ENCODE measurements at regions not wholly inside any gene's neighbourhood (a gene's known extent, or its start where the extent isn't known, plus 50 kb on each side); places are given as distances from the start of the nearest gene placed in this dataset.

DNA sequence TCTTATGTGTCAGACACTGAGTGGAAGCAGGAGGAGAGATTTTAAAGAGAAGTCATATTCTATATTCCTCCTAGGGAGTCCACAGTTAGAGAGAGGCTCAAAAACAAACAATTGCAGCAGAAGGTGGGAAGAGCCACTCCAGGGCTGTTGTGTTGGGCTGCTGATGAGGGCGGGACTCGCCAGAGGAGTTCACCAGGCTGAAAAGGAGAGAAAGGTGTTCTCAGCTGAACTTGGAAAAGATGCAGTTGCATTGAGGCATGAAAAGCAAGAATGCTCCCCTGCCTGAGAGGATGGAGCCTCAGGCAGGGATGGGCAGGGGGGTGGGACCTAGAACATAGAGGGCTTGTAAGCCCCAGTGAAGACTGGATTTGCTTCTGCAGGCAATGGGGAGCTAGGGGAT lies 324.2 kb downstream of the CXCL12 start:
- Histone ChIP-seq H3K27me3 (ENCODE audit: control insufficient read depth in 1 of 2, insufficient read depth in 2 of 2, low read length in 2 of 2) (no peaks in the 10 kb centered on the region), H3K4me1 (ENCODE audit: control insufficient read depth in 2 of 2, insufficient read depth in 2 of 2, low read length in 1 of 2) (peaks cover 0 to 2% of the 10 kb centered on the region in 2 donors), H3K27ac (ENCODE audit: low read depth in 2 of 2, low read length in 1 of 2) (no peak overlapping the region), H3K9me3 (ENCODE audit: control insufficient read depth in 2 of 2, insufficient read depth in 1 of 2, low read depth in 1 of 2, low read length in 1 of 2) (peaks cover 0 to 2% of the 10 kb centered on the region in 2 donors), H3K36me3 (ENCODE audit: control insufficient read depth in 2 of 2, insufficient read depth in 2 of 2, low read length in 1 of 2) (no peaks in the 10 kb centered on the region), H3K4me3 (ENCODE audit: low read depth in 1 of 2, low read length in 2 of 2) (no peak overlapping the region)
- WGBS, 2 donors = 58 to 59% methylated on average over 2 of the region's 2 CpGs

DNA sequence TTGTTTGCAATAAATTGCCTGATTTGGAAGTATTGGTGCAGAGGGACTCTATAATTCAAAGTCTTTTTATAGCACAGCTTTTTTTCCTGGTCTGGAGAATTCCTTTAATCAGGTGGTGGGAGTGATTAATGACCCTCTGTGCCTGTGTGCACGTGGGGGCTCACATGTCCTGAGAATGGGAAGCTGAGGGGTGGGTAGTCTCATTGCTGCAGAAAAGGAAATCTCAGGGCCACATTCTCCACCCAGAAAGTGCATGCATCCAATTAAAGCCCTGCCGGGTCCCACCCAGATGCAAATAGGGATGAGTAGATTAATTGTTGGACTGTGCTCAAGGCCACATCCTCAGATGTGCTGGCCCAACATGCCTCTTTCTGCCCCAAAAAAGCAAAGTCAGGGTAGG lies 324.7 kb downstream of the CXCL12 start:
- no peak overlapping the region for H3K27ac ChIP-seq (ENCODE audit: low read depth in 2 of 2, low read length in 1 of 2)
- H3K9me3 ChIP-seq (ENCODE audit: control insufficient read depth in 2 of 2, insufficient read depth in 1 of 2, low read depth in 1 of 2, low read length in 1 of 2) = peaks cover 0 to 2% of the 10 kb centered on the region in 2 donors
- WGBS, 2 donors = 23 to 42% methylated on average over 2 of the region's 2 CpGs
- no peaks in the 10 kb centered on the region for H3K27me3 ChIP-seq (ENCODE audit: control insufficient read depth in 1 of 2, insufficient read depth in 2 of 2, low read length in 2 of 2)
- peaks cover 0 to 2% of the 10 kb centered on the region in 2 donors for H3K4me1 ChIP-seq (ENCODE audit: control insufficient read depth in 2 of 2, insufficient read depth in 2 of 2, low read length in 1 of 2)
- H3K36me3 ChIP-seq (ENCODE audit: control insufficient read depth in 2 of 2, insufficient read depth in 2 of 2, low read length in 1 of 2) = no peaks in the 10 kb centered on the region
- no peak overlapping the region for H3K4me3 ChIP-seq (ENCODE audit: low read depth in 1 of 2, low read length in 2 of 2)

DNA sequence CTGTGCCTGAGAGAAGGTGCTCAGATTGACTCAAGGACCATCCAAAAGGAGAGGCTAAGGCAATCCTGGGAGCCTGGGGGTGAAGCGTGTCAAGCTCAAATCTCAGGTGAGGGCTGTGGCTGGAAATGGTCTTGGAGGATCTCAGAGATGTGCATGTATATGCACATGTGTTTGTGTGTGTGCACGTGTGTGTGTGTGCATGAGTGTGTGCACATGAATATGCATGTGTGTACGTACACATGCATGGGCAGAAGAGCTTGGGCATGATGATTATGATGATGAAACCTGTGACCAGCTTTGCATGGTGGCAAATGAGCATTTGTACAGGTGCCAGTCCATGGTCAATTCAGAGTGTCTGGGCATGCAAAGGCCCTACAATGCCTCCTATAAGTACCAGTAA lies 326.6 kb downstream of the CXCL12 start:
- no peaks in the 10 kb centered on the region for H3K36me3 ChIP-seq (ENCODE audit: control insufficient read depth in 2 of 2, insufficient read depth in 2 of 2, low read length in 1 of 2)
- H3K27ac ChIP-seq (ENCODE audit: low read depth in 2 of 2, low read length in 1 of 2) = no peak overlapping the region
- H3K4me3 ChIP-seq (ENCODE audit: low read depth in 1 of 2, low read length in 2 of 2) = no peak overlapping the region
- WGBS, 2 donors = 90 to 93% methylated on average over 3 of the region's 3 CpGs
- no peaks in the 10 kb centered on the region for H3K4me1 ChIP-seq (ENCODE audit: control insufficient read depth in 2 of 2, insufficient read depth in 2 of 2, low read length in 1 of 2)
- H3K9me3 ChIP-seq (ENCODE audit: control insufficient read depth in 2 of 2, insufficient read depth in 1 of 2, low read depth in 1 of 2, low read length in 1 of 2) = peaks cover 0 to 2% of the 10 kb centered on the region in 2 donors
- no peaks in the 10 kb centered on the region for H3K27me3 ChIP-seq (ENCODE audit: control insufficient read depth in 1 of 2, insufficient read depth in 2 of 2, low read length in 2 of 2)

- Histone ChIP-seq H3K4me1 (ENCODE audit: control insufficient read depth in 2 of 2, insufficient read depth in 2 of 2, low read length in 1 of 2) (peaks cover 2% of the 10 kb centered on the region in 2 donors), H3K9me3 (ENCODE audit: control insufficient read depth in 2 of 2, insufficient read depth in 1 of 2, low read depth in 1 of 2, low read length in 1 of 2) (peaks cover 0 to 2% of the 10 kb centered on the region in 2 donors), H3K36me3 (ENCODE audit: control insufficient read depth in 2 of 2, insufficient read depth in 2 of 2, low read length in 1 of 2) (no peaks in the 10 kb centered on the region), H3K27ac (ENCODE audit: low read depth in 2 of 2, low read length in 1 of 2) (no peak overlapping the region), H3K27me3 (ENCODE audit: control insufficient read depth in 1 of 2, insufficient read depth in 2 of 2, low read length in 2 of 2) (no peaks in the 10 kb centered on the region), H3K4me3 (ENCODE audit: low read depth in 1 of 2, low read length in 2 of 2) (no peak overlapping the region)
- WGBS, 2 donors = 51 to 64% methylated on average over 27 of the region's 27 CpGs
These were observed 327.7 kb downstream of the CXCL12 start for GRCh38 chr10:44056967-44057805.

GRCh38 chr10:44056206-44056605 lies 328.7 kb downstream of the CXCL12 start:
- no peak overlapping the region for H3K27ac ChIP-seq (ENCODE audit: low read depth in 2 of 2, low read length in 1 of 2)
- no peak overlapping the region for H3K4me3 ChIP-seq (ENCODE audit: low read depth in 1 of 2, low read length in 2 of 2)
- H3K36me3 ChIP-seq (ENCODE audit: control insufficient read depth in 2 of 2, insufficient read depth in 2 of 2, low read length in 1 of 2) = no peaks in the 10 kb centered on the region
- 83 to 84% methylated on average over 13 of the region's 13 CpGs for WGBS, 2 donors
- peaks cover 0 to 2% of the 10 kb centered on the region in 2 donors for H3K9me3 ChIP-seq (ENCODE audit: control insufficient read depth in 2 of 2, insufficient read depth in 1 of 2, low read depth in 1 of 2, low read length in 1 of 2)
- H3K4me1 ChIP-seq (ENCODE audit: control insufficient read depth in 2 of 2, insufficient read depth in 2 of 2, low read length in 1 of 2) = peaks cover 2% of the 10 kb centered on the region in 2 donors
- H3K27me3 ChIP-seq (ENCODE audit: control insufficient read depth in 1 of 2, insufficient read depth in 2 of 2, low read length in 2 of 2) = no peaks in the 10 kb centered on the region

GRCh38 chr10:44054046-44054445 lies 330.9 kb downstream of the CXCL12 start:
- Histone ChIP-seq H3K27ac (ENCODE audit: low read depth in 2 of 2, low read length in 1 of 2) (no peak overlapping the region), H3K36me3 (ENCODE audit: control insufficient read depth in 2 of 2, insufficient read depth in 2 of 2, low read length in 1 of 2) (no peaks in the 10 kb centered on the region), H3K27me3 (ENCODE audit: control insufficient read depth in 1 of 2, insufficient read depth in 2 of 2, low read length in 2 of 2) (no peaks in the 10 kb centered on the region), H3K4me1 (ENCODE audit: control insufficient read depth in 2 of 2, insufficient read depth in 2 of 2, low read length in 1 of 2) (peaks cover 2% of the 10 kb centered on the region in 2 donors), H3K9me3 (ENCODE audit: control insufficient read depth in 2 of 2, insufficient read depth in 1 of 2, low read depth in 1 of 2, low read length in 1 of 2) (peaks cover 0 to 2% of the 10 kb centered on the region in 2 donors), H3K4me3 (ENCODE audit: low read depth in 1 of 2, low read length in 2 of 2) (no peak overlapping the region)
- WGBS, 2 donors = 91 to 93% methylated on average over 4 of the region's 4 CpGs

GRCh38 chr10:44053391-44053790 lies 331.5 kb downstream of the CXCL12 start:
- H3K27ac ChIP-seq (ENCODE audit: low read depth in 2 of 2, low read length in 1 of 2) = no peak overlapping the region
- peaks cover 2% of the 10 kb centered on the region in 2 donors for H3K4me1 ChIP-seq (ENCODE audit: control insufficient read depth in 2 of 2, insufficient read depth in 2 of 2, low read length in 1 of 2)
- H3K36me3 ChIP-seq (ENCODE audit: control insufficient read depth in 2 of 2, insufficient read depth in 2 of 2, low read length in 1 of 2) = no peaks in the 10 kb centered on the region
- peaks cover 0 to 2% of the 10 kb centered on the region in 2 donors for H3K9me3 ChIP-seq (ENCODE audit: control insufficient read depth in 2 of 2, insufficient read depth in 1 of 2, low read depth in 1 of 2, low read length in 1 of 2)
- no peaks in the 10 kb centered on the region for H3K27me3 ChIP-seq (ENCODE audit: control insufficient read depth in 1 of 2, insufficient read depth in 2 of 2, low read length in 2 of 2)
- H3K4me3 ChIP-seq (ENCODE audit: low read depth in 1 of 2, low read length in 2 of 2) = no peak overlapping the region

DNA sequence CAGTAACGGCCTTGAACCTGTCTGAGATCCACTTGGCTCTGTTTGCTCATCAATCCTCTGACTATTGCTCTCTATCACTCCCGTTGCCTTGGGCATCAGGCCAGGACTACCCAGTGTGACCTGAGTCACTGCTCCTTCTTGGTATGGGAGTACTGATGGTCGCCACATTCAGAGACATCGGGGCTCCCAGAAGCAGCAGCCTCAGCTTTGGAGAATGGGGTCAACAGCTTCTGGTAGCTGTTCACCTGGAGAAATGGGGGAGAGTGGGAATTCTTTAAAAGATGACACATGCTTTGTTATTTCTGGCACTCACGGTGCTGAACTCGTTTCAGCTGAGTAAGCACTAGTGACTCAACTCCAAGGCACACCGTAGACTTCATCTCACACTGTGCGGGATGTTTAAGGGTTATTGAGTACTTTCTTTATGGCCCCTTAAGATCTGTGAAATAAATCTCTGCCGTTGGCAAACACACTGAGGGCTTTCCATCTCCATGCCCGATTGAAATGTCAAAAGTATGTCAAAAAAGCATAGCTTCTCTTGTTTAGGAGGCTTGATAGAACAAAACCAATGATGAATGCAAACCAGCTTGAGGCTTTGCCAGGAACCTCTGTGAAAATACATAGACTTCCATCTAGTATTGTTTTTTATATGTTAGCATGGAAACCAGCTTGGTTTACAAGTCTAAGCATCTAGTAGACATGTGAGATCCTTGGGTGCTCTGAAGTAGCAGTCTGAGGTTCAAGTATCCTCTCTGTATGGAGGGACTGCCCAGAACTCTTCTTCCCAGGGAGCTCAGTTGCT lies 333.1 kb downstream of the CXCL12 start:
- Histone ChIP-seq H3K9me3 (ENCODE audit: control insufficient read depth in 2 of 2, insufficient read depth in 1 of 2, low read depth in 1 of 2, low read length in 1 of 2) (no peaks in the 10 kb centered on the region), H3K27ac (ENCODE audit: low read depth in 2 of 2, low read length in 1 of 2) (no peak overlapping the region), H3K4me1 (ENCODE audit: control insufficient read depth in 2 of 2, insufficient read depth in 2 of 2, low read length in 1 of 2) (peaks cover 2 to 5% of the 10 kb centered on the region in 2 donors), H3K27me3 (ENCODE audit: control insufficient read depth in 1 of 2, insufficient read depth in 2 of 2, low read length in 2 of 2) (no peaks in the 10 kb centered on the region), H3K4me3 (ENCODE audit: low read depth in 1 of 2, low read length in 2 of 2) (no peak overlapping the region), H3K36me3 (ENCODE audit: control insufficient read depth in 2 of 2, insufficient read depth in 2 of 2, low read length in 1 of 2) (no peaks in the 10 kb centered on the region)
- whole genome bisulfite sequencing, 2 donors = 46% methylated on average over 10 of the region's 10 CpGs

GRCh38 chr10:44051091-44051490 lies 333.8 kb downstream of the CXCL12 start:
- 66 to 69% methylated on average over 5 of the region's 5 CpGs for WGBS, 2 donors
- H3K9me3 ChIP-seq (ENCODE audit: control insufficient read depth in 2 of 2, insufficient read depth in 1 of 2, low read depth in 1 of 2, low read length in 1 of 2) = no peaks in the 10 kb centered on the region

More at GRCh38 chr10:44051091-44051490, 333.8 kb downstream of the CXCL12 start:
- Histone ChIP-seq H3K4me1 (ENCODE audit: control insufficient read depth in 2 of 2, insufficient read depth in 2 of 2, low read length in 1 of 2) (peaks cover 2 to 10% of the 10 kb centered on the region in 2 donors), H3K4me3 (ENCODE audit: low read depth in 1 of 2, low read length in 2 of 2) (no peak overlapping the region), H3K27me3 (ENCODE audit: control insufficient read depth in 1 of 2, insufficient read depth in 2 of 2, low read length in 2 of 2) (no peaks in the 10 kb centered on the region), H3K27ac (ENCODE audit: low read depth in 2 of 2, low read length in 1 of 2) (no peak overlapping the region), H3K36me3 (ENCODE audit: control insufficient read depth in 2 of 2, insufficient read depth in 2 of 2, low read length in 1 of 2) (no peaks in the 10 kb centered on the region)
